ENCODE measurements at regions not wholly inside any gene's neighbourhood (a gene's known extent, or its start where the extent isn't known, plus 50 kb on each side); places are given as distances from the start of the nearest gene placed in this dataset.

DNA sequence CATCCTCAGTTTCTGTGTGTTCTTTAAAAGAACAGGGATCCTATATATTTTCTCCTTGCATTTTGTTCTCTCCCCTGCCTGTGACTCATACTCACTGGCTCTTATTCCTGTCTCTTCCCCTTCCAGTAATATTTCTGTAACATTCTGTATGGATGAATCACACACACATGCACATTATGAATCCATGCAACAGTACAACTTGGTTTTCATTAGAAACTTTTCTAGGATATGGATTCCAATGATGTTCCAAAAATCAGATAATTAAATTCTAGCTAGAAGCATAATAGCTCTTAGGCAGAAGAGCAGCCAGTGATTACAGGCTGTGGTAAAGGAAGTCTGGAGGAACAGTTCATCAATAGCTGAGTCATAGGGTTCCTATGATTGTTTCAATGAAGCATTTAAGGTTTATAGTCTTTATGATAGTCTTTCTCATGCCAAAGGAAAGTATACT is 119.6 kb upstream of the PMFBP1 start:
- no peaks in the 10 kb centered on the region for H3K9me3 ChIP-seq (ENCODE audit: low read length)
- H3K27ac ChIP-seq (ENCODE audit: low read length) = no peak overlapping the region
- H3K27me3 ChIP-seq (ENCODE audit: insufficient read depth, low read depth, low read length) = no peaks in the 10 kb centered on the region
- no peaks in the 10 kb centered on the region for H3F3A ChIP-seq (ENCODE audit: insufficient read depth, low read length, poor library complexity, severe bottlenecking)
- H4K20me1 ChIP-seq (ENCODE audit: insufficient read depth) = no peaks in the 10 kb centered on the region
- no peak overlapping the region for H3K4me3 ChIP-seq (ENCODE audit: low read length)
- no peak overlapping the region for H3K9ac ChIP-seq (ENCODE audit: low read length)
- H3K36me3 ChIP-seq (ENCODE audit: insufficient read depth, low read length) = no peaks in the 10 kb centered on the region
- no peak overlapping the region for H2AFZ ChIP-seq (ENCODE audit: low read depth, low read length)
- no peaks in the 10 kb centered on the region for H3K9me2 ChIP-seq (ENCODE audit: insufficient read depth, low read length)
- TF ChIP-seq SMC3 (conservative IDR thresholded peaks at IDR 0.05; ENCODE audit: poor library complexity) (no peak), POLR2AphosphoS5 (IDR thresholded peaks at IDR 0.05) (no peak), EP300 (conservative IDR thresholded peaks at IDR 0.05; ENCODE audit: poor library complexity, severe bottlenecking) (no peak), MXI1 (conservative IDR thresholded peaks at IDR 0.05; ENCODE audit: poor library complexity, severe bottlenecking) (no peak), TAF1 (IDR thresholded peaks at IDR 0.05; ENCODE audit: low read depth) (no peak), RAD21 (conservative IDR thresholded peaks at IDR 0.05) (no peak), EZH2 (IDR thresholded peaks at IDR 0.05; ENCODE audit: borderline replicate concordance, insufficient read depth, low read length, poor library complexity, severe bottlenecking) (no peak)
- TF ChIP-seq, protein P1, sequence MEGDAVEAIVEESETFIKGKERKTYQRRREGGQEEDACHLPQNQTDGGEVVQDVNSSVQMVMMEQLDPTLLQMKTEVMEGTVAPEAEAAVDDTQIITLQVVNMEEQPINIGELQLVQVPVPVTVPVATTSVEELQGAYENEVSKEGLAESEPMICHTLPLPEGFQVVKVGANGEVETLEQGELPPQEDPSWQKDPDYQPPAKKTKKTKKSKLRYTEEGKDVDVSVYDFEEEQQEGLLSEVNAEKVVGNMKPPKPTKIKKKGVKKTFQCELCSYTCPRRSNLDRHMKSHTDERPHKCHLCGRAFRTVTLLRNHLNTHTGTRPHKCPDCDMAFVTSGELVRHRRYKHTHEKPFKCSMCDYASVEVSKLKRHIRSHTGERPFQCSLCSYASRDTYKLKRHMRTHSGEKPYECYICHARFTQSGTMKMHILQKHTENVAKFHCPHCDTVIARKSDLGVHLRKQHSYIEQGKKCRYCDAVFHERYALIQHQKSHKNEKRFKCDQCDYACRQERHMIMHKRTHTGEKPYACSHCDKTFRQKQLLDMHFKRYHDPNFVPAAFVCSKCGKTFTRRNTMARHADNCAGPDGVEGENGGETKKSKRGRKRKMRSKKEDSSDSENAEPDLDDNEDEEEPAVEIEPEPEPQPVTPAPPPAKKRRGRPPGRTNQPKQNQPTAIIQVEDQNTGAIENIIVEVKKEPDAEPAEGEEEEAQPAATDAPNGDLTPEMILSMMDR (IDR thresholded peaks at IDR 0.05; ENCODE audit: poor library complexity, severe bottlenecking) = no peak
- TF ChIP-seq, protein P2, sequence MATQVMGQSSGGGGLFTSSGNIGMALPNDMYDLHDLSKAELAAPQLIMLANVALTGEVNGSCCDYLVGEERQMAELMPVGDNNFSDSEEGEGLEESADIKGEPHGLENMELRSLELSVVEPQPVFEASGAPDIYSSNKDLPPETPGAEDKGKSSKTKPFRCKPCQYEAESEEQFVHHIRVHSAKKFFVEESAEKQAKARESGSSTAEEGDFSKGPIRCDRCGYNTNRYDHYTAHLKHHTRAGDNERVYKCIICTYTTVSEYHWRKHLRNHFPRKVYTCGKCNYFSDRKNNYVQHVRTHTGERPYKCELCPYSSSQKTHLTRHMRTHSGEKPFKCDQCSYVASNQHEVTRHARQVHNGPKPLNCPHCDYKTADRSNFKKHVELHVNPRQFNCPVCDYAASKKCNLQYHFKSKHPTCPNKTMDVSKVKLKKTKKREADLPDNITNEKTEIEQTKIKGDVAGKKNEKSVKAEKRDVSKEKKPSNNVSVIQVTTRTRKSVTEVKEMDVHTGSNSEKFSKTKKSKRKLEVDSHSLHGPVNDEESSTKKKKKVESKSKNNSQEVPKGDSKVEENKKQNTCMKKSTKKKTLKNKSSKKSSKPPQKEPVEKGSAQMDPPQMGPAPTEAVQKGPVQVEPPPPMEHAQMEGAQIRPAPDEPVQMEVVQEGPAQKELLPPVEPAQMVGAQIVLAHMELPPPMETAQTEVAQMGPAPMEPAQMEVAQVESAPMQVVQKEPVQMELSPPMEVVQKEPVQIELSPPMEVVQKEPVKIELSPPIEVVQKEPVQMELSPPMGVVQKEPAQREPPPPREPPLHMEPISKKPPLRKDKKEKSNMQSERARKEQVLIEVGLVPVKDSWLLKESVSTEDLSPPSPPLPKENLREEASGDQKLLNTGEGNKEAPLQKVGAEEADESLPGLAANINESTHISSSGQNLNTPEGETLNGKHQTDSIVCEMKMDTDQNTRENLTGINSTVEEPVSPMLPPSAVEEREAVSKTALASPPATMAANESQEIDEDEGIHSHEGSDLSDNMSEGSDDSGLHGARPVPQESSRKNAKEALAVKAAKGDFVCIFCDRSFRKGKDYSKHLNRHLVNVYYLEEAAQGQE (IDR thresholded peaks at IDR 0.05; ENCODE audit: borderline replicate concordance) = no peak
- no peaks in the 10 kb centered on the region for H3K79me2 ChIP-seq (replicated peaks; ENCODE audit: insufficient read depth, low read length)
- no peak overlapping the region for H3K4me2 ChIP-seq (ENCODE audit: low read length)

DNA sequence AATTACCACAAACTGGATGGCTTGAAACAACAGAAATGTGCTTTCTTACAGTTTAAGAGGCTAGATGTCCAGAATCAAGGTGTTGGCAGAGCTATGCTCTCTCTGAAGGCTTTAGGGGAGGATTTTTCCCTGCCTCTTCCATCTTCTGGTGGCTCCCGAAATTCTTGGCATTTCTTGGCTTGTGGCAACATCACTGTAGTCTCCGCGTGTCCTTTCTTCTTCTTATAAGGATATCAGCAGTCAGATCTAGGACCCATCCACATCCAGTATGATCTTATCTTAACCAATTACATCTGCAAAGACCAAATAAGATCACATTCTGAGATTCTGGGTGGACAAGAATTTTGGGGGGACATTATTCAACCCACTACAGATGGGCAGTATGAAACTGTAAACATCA is 119.2 kb upstream of the PMFBP1 start:
- H4K20me1 ChIP-seq (ENCODE audit: insufficient read depth) = no peaks in the 10 kb centered on the region
- H3K9ac ChIP-seq (ENCODE audit: low read length) = no peak overlapping the region
- no peaks in the 10 kb centered on the region for H3K79me2 ChIP-seq (replicated peaks; ENCODE audit: insufficient read depth, low read length)
- no peak overlapping the region for H3K4me2 ChIP-seq (ENCODE audit: low read length)
- TF ChIP-seq, protein P1 (IDR thresholded peaks at IDR 0.05; ENCODE audit: poor library complexity, severe bottlenecking) = no peak
- TF ChIP-seq SMC3 (conservative IDR thresholded peaks at IDR 0.05; ENCODE audit: poor library complexity) (no peak), RAD21 (conservative IDR thresholded peaks at IDR 0.05) (no peak), EP300 (conservative IDR thresholded peaks at IDR 0.05; ENCODE audit: poor library complexity, severe bottlenecking) (no peak), TAF1 (IDR thresholded peaks at IDR 0.05; ENCODE audit: low read depth) (no peak), EZH2 (IDR thresholded peaks at IDR 0.05; ENCODE audit: borderline replicate concordance, insufficient read depth, low read length, poor library complexity, severe bottlenecking) (no peak), MXI1 (conservative IDR thresholded peaks at IDR 0.05; ENCODE audit: poor library complexity, severe bottlenecking) (no peak), POLR2AphosphoS5 (IDR thresholded peaks at IDR 0.05) (no peak)
- TF ChIP-seq, protein P2 (IDR thresholded peaks at IDR 0.05; ENCODE audit: borderline replicate concordance) = no peak
- no peaks in the 10 kb centered on the region for H3K9me2 ChIP-seq (ENCODE audit: insufficient read depth, low read length)
- no peaks in the 10 kb centered on the region for H3K9me3 ChIP-seq (ENCODE audit: low read length)
- no peak overlapping the region for H3K27ac ChIP-seq (ENCODE audit: low read length)
- no peak overlapping the region for H2AFZ ChIP-seq (ENCODE audit: low read depth, low read length)
- no peaks in the 10 kb centered on the region for H3K36me3 ChIP-seq (ENCODE audit: insufficient read depth, low read length)
- no peak overlapping the region for H3K4me3 ChIP-seq (ENCODE audit: low read length)
- H3F3A ChIP-seq (ENCODE audit: insufficient read depth, low read length, poor library complexity, severe bottlenecking) = no peaks in the 10 kb centered on the region
- H3K27me3 ChIP-seq (ENCODE audit: insufficient read depth, low read depth, low read length) = no peaks in the 10 kb centered on the region
